Gastroesophageal sphincter (tissue), 3 donors: ENCODE measurements at regions not wholly inside any gene's neighbourhood (a gene's known extent, or its start where the extent isn't known, plus 50 kb on each side); places are given as distances from the start of the nearest gene placed in this dataset.

Experiments
- CTCF ChIP-seq, 4 experiments: fragments of 200-600 bp in 2 of 4; fragments of 450-650 bp in 2 of 4; sonication (generic) in 1 of 4; IDR thresholded peaks; one replicate each; pipeline ENCODE4 v1.5.1; 2017 to 2019; ENCODE audit warnings: antibody characterized with exemption in 4 of 4, mild to moderate bottlenecking in 2 of 4, moderate library complexity in 2 of 4
- POLR2A ChIP-seq, 2 donors: fragments of 450-650 bp; IDR thresholded peaks; one replicate each; pipeline ENCODE4 v1.6.1; 2017; ENCODE audit warnings: antibody characterized with exemption in 2 of 2, mild to moderate bottlenecking in 2 of 2, moderate library complexity in 1 of 2

GRCh38 chr2:226403369-226403768 lies 396.3 kb downstream of the IRS1 start:
- TF ChIP-seq CTCF (IDR thresholded peaks at IDR 0.05), result no peak
- TF ChIP-seq POLR2A (IDR thresholded peaks at IDR 0.05), result no peak
